AG09309 (cell line): ENCODE measurements at regions not wholly inside any gene's neighbourhood (a gene's known extent, or its start where the extent isn't known, plus 50 kb on each side); places are given as distances from the start of the nearest gene placed in this dataset.
"Not testable (repeated sequence)": the region's sequence is repeated elsewhere in the genome, so short reads cannot be mapped to it uniquely, and the experiment has no call there.

Source experiments
- DNase-seq: peaks from one replicate; pipeline ENCODE4 v3.0.0-alpha.2; 2010; ENCODE audit warnings: low read depth
- H3K4me3 ChIP-seq: 2 replicates; pipeline ENCODE4 v1.5.1; 2011; ENCODE audit warnings: mild to moderate bottlenecking, low read depth, low read length, moderate library complexity; ENCODE audit not compliant: control insufficient read depth
- TF ChIP-seq, protein P1 (sequence below): IDR thresholded peaks from 2 replicates; pipeline ENCODE4 v1.5.1; 2011; ENCODE audit warnings: mild to moderate bottlenecking, low read depth, low read length, inconsistent platforms; ENCODE audit not compliant: insufficient read depth, control insufficient read depth; ENCODE audit errors: missing control alignments

DNA sequence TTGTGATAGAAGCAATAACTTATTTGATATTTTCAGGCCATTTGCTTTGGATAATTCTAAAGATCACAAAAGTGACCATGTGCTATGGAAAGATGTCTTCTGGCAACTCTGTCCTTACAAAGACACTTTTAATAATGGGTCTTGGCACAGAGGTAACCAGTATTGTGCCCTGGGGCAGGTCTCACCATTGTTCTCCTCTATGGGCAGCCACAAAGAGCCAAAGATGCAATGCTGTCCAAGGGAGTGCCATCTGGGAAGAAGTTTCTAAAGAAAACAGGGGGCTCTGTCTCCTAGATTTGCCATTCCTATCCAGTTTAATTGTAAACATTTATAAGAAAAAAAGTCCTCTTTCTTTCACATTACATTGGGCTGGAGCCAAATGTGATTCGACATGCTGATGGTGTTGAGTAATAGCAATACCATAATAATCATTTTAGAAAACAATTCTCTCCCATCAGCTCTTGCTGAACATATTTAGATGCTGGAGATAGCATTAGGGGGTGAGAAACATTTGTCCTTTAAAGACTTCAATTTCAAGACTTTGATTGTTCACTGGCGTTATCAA is 179.9 kb downstream of the KIT start:
- no peak for DNase-seq
- no peak overlapping the region for H3K4me3 ChIP-seq
- TF ChIP-seq, protein P1, sequence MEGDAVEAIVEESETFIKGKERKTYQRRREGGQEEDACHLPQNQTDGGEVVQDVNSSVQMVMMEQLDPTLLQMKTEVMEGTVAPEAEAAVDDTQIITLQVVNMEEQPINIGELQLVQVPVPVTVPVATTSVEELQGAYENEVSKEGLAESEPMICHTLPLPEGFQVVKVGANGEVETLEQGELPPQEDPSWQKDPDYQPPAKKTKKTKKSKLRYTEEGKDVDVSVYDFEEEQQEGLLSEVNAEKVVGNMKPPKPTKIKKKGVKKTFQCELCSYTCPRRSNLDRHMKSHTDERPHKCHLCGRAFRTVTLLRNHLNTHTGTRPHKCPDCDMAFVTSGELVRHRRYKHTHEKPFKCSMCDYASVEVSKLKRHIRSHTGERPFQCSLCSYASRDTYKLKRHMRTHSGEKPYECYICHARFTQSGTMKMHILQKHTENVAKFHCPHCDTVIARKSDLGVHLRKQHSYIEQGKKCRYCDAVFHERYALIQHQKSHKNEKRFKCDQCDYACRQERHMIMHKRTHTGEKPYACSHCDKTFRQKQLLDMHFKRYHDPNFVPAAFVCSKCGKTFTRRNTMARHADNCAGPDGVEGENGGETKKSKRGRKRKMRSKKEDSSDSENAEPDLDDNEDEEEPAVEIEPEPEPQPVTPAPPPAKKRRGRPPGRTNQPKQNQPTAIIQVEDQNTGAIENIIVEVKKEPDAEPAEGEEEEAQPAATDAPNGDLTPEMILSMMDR, result no peak

DNA sequence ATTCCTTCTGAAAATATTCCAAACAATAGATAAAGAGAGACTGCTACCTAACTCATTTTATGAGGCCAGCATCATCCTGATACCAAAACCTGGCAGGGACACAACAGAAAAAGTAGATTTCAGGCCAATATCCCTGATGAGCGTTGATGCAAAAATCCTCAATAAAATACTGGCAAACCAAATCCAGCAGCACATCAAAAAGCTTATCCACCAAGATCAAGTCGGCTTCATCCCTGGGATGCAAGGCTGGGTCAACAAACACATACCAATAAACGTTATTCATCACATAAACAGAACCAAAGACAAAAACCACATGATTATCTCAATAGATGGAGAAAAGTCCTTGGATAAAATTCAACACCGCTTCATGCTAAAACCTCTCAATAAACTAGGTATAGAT is 170.6 kb downstream of the KIT start:
- not testable (repeated sequence) for DNase-seq, H3K4me3 ChIP-seq

DNA sequence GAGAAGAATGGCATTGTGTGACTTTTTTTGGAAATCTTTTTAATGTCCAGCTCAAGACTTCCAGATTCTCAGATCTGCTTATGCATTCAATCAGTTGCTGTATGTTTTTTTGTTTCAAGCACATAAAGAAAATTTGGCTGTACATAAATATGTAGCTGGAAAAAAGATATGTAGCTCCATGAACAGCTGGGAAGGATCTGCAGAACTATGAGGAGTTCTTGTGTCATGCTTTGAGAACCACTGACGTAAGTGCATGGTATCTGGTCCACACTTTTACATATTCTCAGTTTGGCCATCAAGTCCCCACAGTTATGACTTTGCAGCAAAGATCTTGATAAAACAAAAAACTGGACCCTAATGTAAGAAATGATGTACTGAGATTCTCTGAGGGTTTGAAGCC is 165.9 kb downstream of the KIT start:
- no peak overlapping the region for H3K4me3 ChIP-seq
- TF ChIP-seq, protein P1, result no peak

DNA sequence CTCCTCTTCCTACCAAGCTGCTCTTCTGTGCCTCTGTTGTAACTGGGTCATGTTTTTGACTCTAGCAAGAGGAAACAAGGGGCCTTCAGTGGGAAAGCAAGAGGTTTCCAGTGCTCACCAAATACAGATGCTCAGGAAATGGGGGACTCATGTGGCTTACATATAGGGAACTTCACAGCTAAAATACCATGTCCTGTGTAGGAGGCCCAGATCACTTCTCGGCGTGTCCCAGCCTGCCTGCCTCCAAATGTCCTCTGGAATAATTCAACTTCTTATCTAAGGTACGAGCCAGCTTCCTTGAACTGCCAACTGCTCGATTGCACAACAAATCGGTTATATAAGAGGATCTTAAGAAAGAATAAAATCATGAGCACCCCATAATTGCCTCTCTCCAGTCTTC is 161.3 kb downstream of the KIT start:
- TF ChIP-seq, protein P1, result no peak
- no peak for DNase-seq
- H3K4me3 ChIP-seq, result no peak overlapping the region

More for the DNA sequence above, 165.9 kb downstream of the KIT start:
- no peak for DNase-seq

DNA sequence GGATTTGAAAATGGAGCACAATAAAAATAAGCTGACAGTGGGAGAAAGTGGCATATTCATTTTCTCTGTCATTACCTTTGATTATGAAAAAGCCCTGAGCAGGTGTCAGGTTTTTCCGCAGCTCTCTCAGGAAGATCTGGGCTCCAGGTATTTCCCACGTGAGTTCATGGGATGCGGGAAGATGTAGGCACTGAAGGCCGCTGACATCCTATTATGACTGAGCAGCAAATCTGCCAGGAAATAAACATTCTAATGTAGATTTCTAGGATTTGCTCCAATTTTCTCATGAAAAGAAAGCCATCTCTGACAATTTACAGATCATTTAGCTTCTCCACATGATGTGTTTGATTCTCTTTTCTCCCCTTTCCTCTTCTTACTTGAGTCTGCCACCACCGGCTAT is 160.7 kb downstream of the KIT start:
- TF ChIP-seq, protein P1, result no peak
- no peak for DNase-seq

DNA sequence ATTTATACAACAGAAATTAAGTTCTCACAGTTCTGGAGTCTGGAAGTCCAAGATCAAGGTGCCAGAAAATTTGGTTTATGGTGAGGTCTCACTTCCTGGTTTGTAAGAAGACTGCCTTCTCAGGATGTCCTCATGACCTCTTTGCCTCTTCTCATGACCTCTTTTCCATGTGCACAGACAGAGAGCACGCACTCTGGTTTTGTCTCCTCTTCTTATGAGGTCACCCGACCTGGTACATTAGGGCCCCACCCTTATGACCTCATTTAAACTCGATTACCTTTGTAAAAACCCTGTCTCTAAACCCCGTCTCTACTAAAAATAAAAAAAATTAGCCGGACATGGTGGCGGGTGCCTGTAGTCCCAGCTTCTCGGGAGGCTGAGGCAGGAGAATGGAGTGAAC is 155.9 kb downstream of the KIT start:
- H3K4me3 ChIP-seq, result no peak overlapping the region
- TF ChIP-seq, protein P1, result no peak
- DNase-seq, result no peak

More for the DNA sequence above, 160.7 kb downstream of the KIT start:
- no peak overlapping the region for H3K4me3 ChIP-seq

DNA sequence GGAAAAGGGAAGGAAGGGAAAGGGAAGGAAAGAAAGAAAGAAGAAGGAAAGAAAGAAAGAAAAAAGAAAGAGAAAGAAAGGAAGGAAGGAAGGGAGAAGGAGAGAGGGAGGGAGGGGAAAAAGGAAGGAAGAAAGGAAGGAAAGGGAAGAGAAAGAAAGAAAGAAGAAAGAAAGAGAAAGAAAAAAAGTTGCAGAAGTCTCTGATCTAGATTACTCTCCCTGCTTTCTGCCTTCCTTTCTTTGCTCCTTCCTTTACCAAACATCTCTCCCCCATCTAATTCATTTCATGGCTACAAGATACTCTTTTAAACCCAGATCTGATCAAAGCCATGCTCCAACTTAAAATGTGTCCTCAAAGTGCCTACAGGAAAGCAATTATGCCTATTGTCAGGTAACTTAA is 148.6 kb downstream of the KIT start:
- H3K4me3 ChIP-seq, result no peak overlapping the region
- TF ChIP-seq, protein P1, result no peak
- no peak for DNase-seq
